ENCODE measurements at regions not wholly inside any gene's neighbourhood (a gene's known extent, or its start where the extent isn't known, plus 50 kb on each side); places are given as distances from the start of the nearest gene placed in this dataset.

- TF ChIP-seq CTCF (IDR thresholded peaks at IDR 0.05) = no peak
- TF ChIP-seq POLR2A (IDR thresholded peaks at IDR 0.05) = no peak
- Histone ChIP-seq H3K36me3 (no peaks in the 10 kb centered on the region), H3K9me3 (no peaks in the 10 kb centered on the region), H3K4me3 (no peak overlapping the region), H3K27ac (no peak overlapping the region), H3K27me3 (no peaks in the 10 kb centered on the region), H3K4me1 (peaks cover 0 to 8% (median 0%) of the 10 kb centered on the region in 4 donors)
- no peak for DNase-seq
Measured at GRCh38 chr14:53881161-53881871, 75.3 kb downstream of the BMP4 start.

- no peak for DNase-seq
- Histone ChIP-seq H3K27ac (no peak overlapping the region), H3K4me1 (peaks cover 0 to 8% (median 0%) of the 10 kb centered on the region in 4 donors)
Measured at GRCh38 chr14:53880761-53881160, 75.9 kb downstream of the BMP4 start.

GRCh38 chr14:53879747-53880146, 76.9 kb downstream of the BMP4 start:
- H3K36me3 ChIP-seq = no peaks in the 10 kb centered on the region
- DNase-seq = no peak
- TF ChIP-seq CTCF (IDR thresholded peaks at IDR 0.05) = no peak
- TF ChIP-seq POLR2A (IDR thresholded peaks at IDR 0.05) = no peak
- H3K9me3 ChIP-seq = no peaks in the 10 kb centered on the region
- no peak overlapping the region for H3K27ac ChIP-seq
- H3K27me3 ChIP-seq = no peaks in the 10 kb centered on the region
- no peak overlapping the region for H3K4me3 ChIP-seq
- H3K4me1 ChIP-seq = peaks cover 0 to 8% (median 0%) of the 10 kb centered on the region in 4 donors

More at GRCh38 chr14:53880761-53881160, 75.9 kb downstream of the BMP4 start:
- no peak overlapping the region for H3K4me3 ChIP-seq
- H3K9me3 ChIP-seq = no peaks in the 10 kb centered on the region
- TF ChIP-seq CTCF (IDR thresholded peaks at IDR 0.05) = no peak
- TF ChIP-seq POLR2A (IDR thresholded peaks at IDR 0.05) = no peak
- no peaks in the 10 kb centered on the region for H3K27me3 ChIP-seq
- H3K36me3 ChIP-seq = no peaks in the 10 kb centered on the region

- H3K27me3 ChIP-seq = no peaks in the 10 kb centered on the region
- DNase-seq = no peak
- no peak overlapping the region for H3K27ac ChIP-seq
- peaks cover 0 to 8% (median 0%) of the 10 kb centered on the region in 4 donors for H3K4me1 ChIP-seq
- H3K36me3 ChIP-seq = no peaks in the 10 kb centered on the region
- no peaks in the 10 kb centered on the region for H3K9me3 ChIP-seq
- no peak overlapping the region for H3K4me3 ChIP-seq
- TF ChIP-seq CTCF (IDR thresholded peaks at IDR 0.05) = no peak
- TF ChIP-seq POLR2A (IDR thresholded peaks at IDR 0.05) = no peak
Measured at GRCh38 chr14:53879022-53879686, 77.5 kb downstream of the BMP4 start.

- Histone ChIP-seq H3K27me3 (no peaks in the 10 kb centered on the region), H3K27ac (no peak overlapping the region), H3K4me3 (no peak overlapping the region), H3K4me1 (no peaks in the 10 kb centered on the region), H3K36me3 (no peaks in the 10 kb centered on the region), H3K9me3 (no peaks in the 10 kb centered on the region)
- TF ChIP-seq CTCF (IDR thresholded peaks at IDR 0.05) (no peak), POLR2A (IDR thresholded peaks at IDR 0.05) (no peak)
- no peak for DNase-seq
Measured at GRCh38 chr14:53875324-53875897, 81.2 kb downstream of the BMP4 start.
